Transverse colon (tissue), 4 donors: ENCODE measurements at regions not wholly inside any gene's neighbourhood (a gene's known extent, or its start where the extent isn't known, plus 50 kb on each side); places are given as distances from the start of the nearest gene placed in this dataset.

Experiments
- CTCF ChIP-seq, 5 experiments: fragments of 200-600 bp in 3 of 5; fragments of 450-650 bp in 2 of 5; sonication (generic) in 3 of 5; IDR thresholded peaks; 1 replicate in 2 of 5; 2 replicates in 3 of 5; pipeline ENCODE4 v1.5.1; 2016 to 2017; ENCODE audit warnings: antibody characterized with exemption in 5 of 5, inconsistent platforms in 3 of 5, mild to moderate bottlenecking in 2 of 5, moderate library complexity in 1 of 5
- POLR2AphosphoS5 ChIP-seq, 3 donors: sonication (generic); formaldehyde crosslinking; IDR thresholded peaks; one replicate each; pipeline ENCODE4 v1.6.1; 2016; ENCODE audit warnings: antibody characterized with exemption in 3 of 3

- TF ChIP-seq POLR2AphosphoS5 (IDR thresholded peaks at IDR 0.05) (no peak), CTCF (IDR thresholded peaks at IDR 0.05) (no peak)
These were observed 231.9 kb upstream of the CTSO start for GRCh38 chr4:156185514-156186055.
